ENCODE measurements at regions not wholly inside any gene's neighbourhood (a gene's known extent, or its start where the extent isn't known, plus 50 kb on each side); places are given as distances from the start of the nearest gene placed in this dataset.

DNA sequence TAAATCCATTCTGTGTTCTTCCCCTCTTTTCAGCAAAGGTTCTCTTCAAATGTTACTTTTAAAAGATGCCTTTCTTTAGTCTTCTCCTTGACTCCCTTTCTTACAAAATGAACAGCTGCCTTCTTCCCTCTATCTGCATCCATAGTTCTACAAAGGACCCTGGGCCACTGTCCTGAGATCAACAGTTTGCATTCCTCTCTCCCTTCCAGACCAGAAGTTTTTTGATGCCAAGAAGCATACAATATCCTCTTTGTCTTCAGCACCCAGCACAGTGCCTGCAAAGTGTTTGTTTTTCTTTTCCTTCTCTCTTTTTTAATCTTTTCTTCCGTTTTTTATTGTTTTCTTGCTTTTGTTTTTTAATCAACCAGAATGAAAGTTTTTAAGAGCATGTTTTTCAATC, 183.5 kb upstream of the SNX19 start:
- TF ChIP-seq, protein P1, sequence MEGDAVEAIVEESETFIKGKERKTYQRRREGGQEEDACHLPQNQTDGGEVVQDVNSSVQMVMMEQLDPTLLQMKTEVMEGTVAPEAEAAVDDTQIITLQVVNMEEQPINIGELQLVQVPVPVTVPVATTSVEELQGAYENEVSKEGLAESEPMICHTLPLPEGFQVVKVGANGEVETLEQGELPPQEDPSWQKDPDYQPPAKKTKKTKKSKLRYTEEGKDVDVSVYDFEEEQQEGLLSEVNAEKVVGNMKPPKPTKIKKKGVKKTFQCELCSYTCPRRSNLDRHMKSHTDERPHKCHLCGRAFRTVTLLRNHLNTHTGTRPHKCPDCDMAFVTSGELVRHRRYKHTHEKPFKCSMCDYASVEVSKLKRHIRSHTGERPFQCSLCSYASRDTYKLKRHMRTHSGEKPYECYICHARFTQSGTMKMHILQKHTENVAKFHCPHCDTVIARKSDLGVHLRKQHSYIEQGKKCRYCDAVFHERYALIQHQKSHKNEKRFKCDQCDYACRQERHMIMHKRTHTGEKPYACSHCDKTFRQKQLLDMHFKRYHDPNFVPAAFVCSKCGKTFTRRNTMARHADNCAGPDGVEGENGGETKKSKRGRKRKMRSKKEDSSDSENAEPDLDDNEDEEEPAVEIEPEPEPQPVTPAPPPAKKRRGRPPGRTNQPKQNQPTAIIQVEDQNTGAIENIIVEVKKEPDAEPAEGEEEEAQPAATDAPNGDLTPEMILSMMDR (IDR thresholded peaks at IDR 0.05 in 2 of 3, conservative IDR thresholded peaks at IDR 0.05 in 1 of 3; ENCODE audit: insufficient read depth in 2 of 3, low read depth in 1 of 3, low read length in 3 of 3) = no peak
- TF ChIP-seq RBFOX2 (IDR thresholded peaks at IDR 0.05; ENCODE audit: low read depth, low read length) (no peak), YY1 (IDR thresholded peaks at IDR 0.05; ENCODE audit: borderline replicate concordance in 1 of 3, control insufficient read depth in 1 of 3, extremely low read depth in 1 of 3, insufficient read depth in 3 of 3, insufficient read length in 1 of 3, insufficient replicate concordance in 2 of 3, low read depth in 1 of 3, low read length in 2 of 3) (no peak), CHD2 (IDR thresholded peaks at IDR 0.05; ENCODE audit: low read depth, low read length) (no peak), ZNF23 (CRISPR knock-in tag; IDR thresholded peaks at IDR 0.05) (no peak), ATF7 (IDR thresholded peaks at IDR 0.05) (no peak), HDAC2 (IDR thresholded peaks at IDR 0.05) (no peak)
- TF ChIP-seq, protein P2, sequence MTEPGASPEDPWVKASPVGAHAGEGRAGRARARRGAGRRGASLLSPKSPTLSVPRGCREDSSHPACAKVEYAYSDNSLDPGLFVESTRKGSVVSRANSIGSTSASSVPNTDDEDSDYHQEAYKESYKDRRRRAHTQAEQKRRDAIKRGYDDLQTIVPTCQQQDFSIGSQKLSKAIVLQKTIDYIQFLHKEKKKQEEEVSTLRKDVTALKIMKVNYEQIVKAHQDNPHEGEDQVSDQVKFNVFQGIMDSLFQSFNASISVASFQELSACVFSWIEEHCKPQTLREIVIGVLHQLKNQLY (CRISPR knock-in tag; conservative IDR thresholded peaks at IDR 0.05) = no peak

Data from K562 (cell line).